PC-3 (cell line): ENCODE measurements at regions not wholly inside any gene's neighbourhood (a gene's known extent, or its start where the extent isn't known, plus 50 kb on each side); places are given as distances from the start of the nearest gene placed in this dataset.
A peak's percentile ranks its signal among the peaks of the same experiment; 100 is the strongest.

ENCODE experiments used
- ATAC-seq: fragments of 200-7000 bp; cut with Tn5 transposase; 2 replicates; pipeline ENCODE4 v1.9.1; 2020; ENCODE audit warnings: mild to moderate bottlenecking, moderate library complexity
- BruUV-seq: library from RNA; stranded (reverse); fragments of 400-500 nt; replicated peaks from 2 replicates; lab custom pipeline; 2021; lab: Mats Ljungman, UMichigan
- CTCF ChIA-PET: fragments of 300-600 bp; sonication (Branson Sonifier 250); formaldehyde crosslinking; loops from one replicate; lab custom pipeline; 2022; ENCODE audit warnings: antibody characterized with exemption; lab: Charles Lee
- POLR2A ChIA-PET: fragments of 300-600 bp; sonication (Branson Sonifier 250); formaldehyde crosslinking; loops from one replicate; lab custom pipeline; 2022; ENCODE audit warnings: antibody characterized with exemption; ENCODE audit not compliant: unreplicated experiment; lab: Charles Lee
- DNase-seq: peaks from one replicate; pipeline ENCODE4 v3.0.0-alpha.2; 2015
- H2AFZ ChIP-seq: fragments of 300-600 bp; sonication (generic); 2 replicates; pipeline ENCODE4 v1.6.0; 2016; ENCODE audit warnings: antibody characterized with exemption, low read length
- H3F3A ChIP-seq: fragments of 300-600 bp; sonication (generic); one replicate; pipeline ENCODE4 v1.6.0; 2017; ENCODE audit warnings: antibody characterized with exemption, low read length, control low read depth, mild to moderate bottlenecking; ENCODE audit not compliant: unreplicated experiment
- H3K27ac ChIP-seq: fragments of 300-600 bp; sonication (generic); 2 replicates; pipeline ENCODE4 v1.5.1; 2016; ENCODE audit warnings: mild to moderate bottlenecking, low read length
- H3K27me3 ChIP-seq: fragments of 300-600 bp; sonication (generic); 2 replicates; pipeline ENCODE4 v1.6.1; 2016; ENCODE audit warnings: low read length, mixed read lengths
- H3K36me3 ChIP-seq: fragments of 300-600 bp; sonication (generic); 2 replicates; pipeline ENCODE4 v1.6.1; 2016; ENCODE audit warnings: low read depth, mixed run types, low read length, mixed read lengths
- H3K4me1 ChIP-seq: fragments of 300-600 bp; sonication (generic); 2 replicates; pipeline ENCODE4 v1.5.1; 2016; ENCODE audit warnings: low read length; ENCODE audit not compliant: insufficient read depth
- H3K4me2 ChIP-seq: fragments of 300-600 bp; sonication (generic); 2 replicates; pipeline ENCODE4 v1.6.0; 2016; ENCODE audit warnings: low read length
- H3K4me3 ChIP-seq: fragments of 300-600 bp; sonication (generic); 2 replicates; pipeline ENCODE4 v1.5.1; 2016; ENCODE audit warnings: mild to moderate bottlenecking, low read length, mixed read lengths
- H3K79me2 ChIP-seq: fragments of 300-600 bp; sonication (generic); 2 replicates; pipeline ENCODE4 v1.6.1; 2017; ENCODE audit warnings: low read length, mixed read lengths
- H3K9ac ChIP-seq: fragments of 300-600 bp; sonication (generic); 2 replicates; pipeline ENCODE4 v1.6.0; 2016; ENCODE audit warnings: mild to moderate bottlenecking, low read length
- H3K9me2 ChIP-seq: fragments of 300-600 bp; sonication (generic); replicated peaks from 2 replicates; pipeline ENCODE4 v1.6.1; 2016; ENCODE audit warnings: mixed run types, low read length, mixed read lengths
- H3K9me3 ChIP-seq: fragments of 300-600 bp; sonication (generic); 2 replicates; pipeline ENCODE4 v1.6.1; 2016; ENCODE audit warnings: low read length, mixed read lengths
- H4K20me1 ChIP-seq: fragments of 300-600 bp; sonication (generic); 2 replicates; pipeline ENCODE4 v1.6.1; 2016; ENCODE audit warnings: low read length, mixed read lengths
- CTCF ChIP-seq: fragments of 300-600 bp; sonication (generic); conservative IDR thresholded peaks from 2 replicates; pipeline ENCODE4 v1.5.1; 2017; ENCODE audit warnings: antibody characterized with exemption, low read depth, mild to moderate bottlenecking, low read length
- EZH2 ChIP-seq: fragments of 300-600 bp; sonication (generic); IDR thresholded peaks from one replicate; pipeline ENCODE4 v1.6.1; 2017; ENCODE audit warnings: antibody characterized with exemption, mild to moderate bottlenecking, low read length; ENCODE audit not compliant: unreplicated experiment
- EZH2phosphoT487 ChIP-seq: fragments of 300-600 bp; sonication (generic); IDR thresholded peaks from 2 replicates; pipeline ENCODE4 v1.6.1; 2018; ENCODE audit warnings: mild to moderate bottlenecking, antibody characterized with exemption, low read length, borderline replicate concordance
- intact Hi-C: fragments of 100-400 bp; cut with micrococcal nuclease; formaldehyde crosslinking; loops from 2 replicates; pipeline ENCODE4 v1.9.0; 2023

DNA sequence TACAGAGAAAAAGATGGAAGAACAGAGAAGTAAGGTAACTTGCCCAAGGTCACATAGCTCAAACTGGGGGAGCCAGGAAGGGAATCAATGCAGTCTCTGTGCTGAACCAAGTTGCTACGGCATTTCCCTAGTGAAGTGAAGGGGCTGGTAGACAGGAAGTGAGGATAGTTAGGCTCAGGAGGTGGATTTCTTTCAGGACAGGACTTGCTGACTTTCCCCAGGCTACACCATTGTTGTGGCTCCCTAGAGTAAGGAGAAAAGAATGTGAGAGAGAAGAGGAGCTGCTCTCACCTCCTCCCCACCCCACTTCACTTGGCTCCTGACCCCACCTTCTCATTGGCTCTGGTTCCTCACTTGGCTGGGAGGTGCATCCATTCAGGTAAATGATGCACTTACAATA is 316.9 kb downstream of the INHBA start:
- CTCF ChIA-PET = no interaction called here
- BruUV-seq = no TSS peak
- H2AFZ ChIP-seq = peak overlapping the region; percentile 5; the same call in 1 of the 2 replicates
- H4K20me1 ChIP-seq = no peaks in the 10 kb centered on the region
- H3K4me1 ChIP-seq = no peaks in the 10 kb centered on the region
- DNase-seq (no peak), ATAC-seq (no peak)
- no peak overlapping the region for H3K9ac ChIP-seq
- H3K27me3 ChIP-seq = no peaks in the 10 kb centered on the region
- no peak overlapping the region for H3K27ac ChIP-seq
- no peak overlapping the region for H3K4me3 ChIP-seq
- POLR2A ChIA-PET = interaction anchor here (0.7 kb wide), 1 partner anchor 15 kb away, joined by 3 read pairs; no protein-coding TSS in a partner anchor
- H3K9me3 ChIP-seq = no peaks in the 10 kb centered on the region
- intact Hi-C loops = no loop called here
- no peaks in the 10 kb centered on the region for H3K79me2 ChIP-seq
- no peaks in the 10 kb centered on the region for H3K36me3 ChIP-seq
- H3F3A ChIP-seq = no peaks in the 10 kb centered on the region
- H3K4me2 ChIP-seq = no peak overlapping the region
- no peaks in the 10 kb centered on the region for H3K9me2 ChIP-seq
- TF ChIP-seq CTCF (no peak), EZH2 (no peak), EZH2phosphoT487 (no peak)

- ATAC-seq (no peak), DNase-seq (no peak)
- no peaks in the 10 kb centered on the region for H3K36me3 ChIP-seq
- no peaks in the 10 kb centered on the region for H4K20me1 ChIP-seq
- no peak overlapping the region for H3K4me3 ChIP-seq
- no peaks in the 10 kb centered on the region for H3K4me1 ChIP-seq
- no peaks in the 10 kb centered on the region for H3F3A ChIP-seq
- no peak overlapping the region for H2AFZ ChIP-seq
- CTCF ChIA-PET = no interaction called here
- H3K9ac ChIP-seq = no peak overlapping the region
- no peaks in the 10 kb centered on the region for H3K9me2 ChIP-seq
- POLR2A ChIA-PET = no interaction called here
- H3K4me2 ChIP-seq = no peak overlapping the region
- no peaks in the 10 kb centered on the region for H3K9me3 ChIP-seq
- intact Hi-C loops = no loop called here
- no peaks in the 10 kb centered on the region for H3K79me2 ChIP-seq
- H3K27me3 ChIP-seq = no peaks in the 10 kb centered on the region
- no peak overlapping the region for H3K27ac ChIP-seq
- no peak for TF ChIP-seq EZH2
- TF ChIP-seq EZH2phosphoT487 = no peak
- no peak for TF ChIP-seq CTCF
- BruUV-seq = no TSS peak
Measured at GRCh38 chr7:41384418-41384817, 318.5 kb downstream of the INHBA start.

DNA sequence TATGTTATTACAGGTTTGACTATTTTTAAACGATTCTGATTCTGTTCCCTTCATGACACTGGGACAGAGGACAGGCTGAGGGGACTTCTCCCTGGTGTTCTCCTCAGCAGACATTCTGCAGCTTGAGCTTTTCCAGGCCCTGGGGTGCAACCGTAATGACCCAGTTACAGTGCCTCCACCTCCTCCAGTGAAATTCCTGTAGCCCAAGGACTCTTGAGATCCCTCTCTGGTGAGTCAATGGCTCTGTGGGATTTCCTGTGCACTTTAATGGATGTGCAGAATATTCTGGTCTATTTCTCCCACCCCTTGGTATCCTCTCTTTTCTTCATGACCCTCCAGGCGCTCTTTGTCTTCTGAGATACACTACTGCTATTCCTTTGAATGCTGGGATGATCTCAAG is 319.3 kb downstream of the INHBA start:
- BruUV-seq = no TSS peak
- intact Hi-C loops = no loop called here

More for the DNA sequence above, 319.3 kb downstream of the INHBA start:
- H3K36me3 ChIP-seq = no peaks in the 10 kb centered on the region
- no peak overlapping the region for H3K9ac ChIP-seq
- CTCF ChIA-PET = interaction anchor here (0.6 kb wide), 1 partner anchor 620 kb away, joined by 3 read pairs; no protein-coding TSS in a partner anchor
- POLR2A ChIA-PET = interaction anchor here (0.6 kb wide), 1 partner anchor 145 kb away, joined by 8 read pairs; no protein-coding TSS in a partner anchor
- no peak overlapping the region for H3K27ac ChIP-seq
- H3K9me2 ChIP-seq = no peaks in the 10 kb centered on the region
- H3K4me1 ChIP-seq = no peaks in the 10 kb centered on the region
- TF ChIP-seq EZH2 (no peak), EZH2phosphoT487 (no peak), CTCF (no peak)
- no peaks in the 10 kb centered on the region for H3F3A ChIP-seq
- H3K4me3 ChIP-seq = no peak overlapping the region
- H3K9me3 ChIP-seq = no peaks in the 10 kb centered on the region
- H4K20me1 ChIP-seq = no peaks in the 10 kb centered on the region
- H3K4me2 ChIP-seq = no peak overlapping the region
- DNase-seq (no peak), ATAC-seq (no peak)
- no peaks in the 10 kb centered on the region for H3K27me3 ChIP-seq
- H2AFZ ChIP-seq = no peak overlapping the region
- no peaks in the 10 kb centered on the region for H3K79me2 ChIP-seq
